ENCODE measurements at regions not wholly inside any gene's neighbourhood (a gene's known extent, or its start where the extent isn't known, plus 50 kb on each side); places are given as distances from the start of the nearest gene placed in this dataset.

GRCh38 chr2:3094999-3095958, 282.3 kb downstream of the EIPR1 start:
- Mint-ChIP-seq H3K27me3 (ENCODE audit: insufficient read depth) (peaks cover 3% of the 10 kb centered on the region), H3K36me3 (ENCODE audit: low read depth) (no peaks in the 10 kb centered on the region), H3K27ac (peak overlapping the region; percentile 48), H3K4me3 (no peak overlapping the region), H3K9me3 (no peaks in the 10 kb centered on the region), H3K4me1 (peaks cover 3% of the 10 kb centered on the region)
- no peaks in the 10 kb centered on the region for H3K9me3 ChIP-seq (ENCODE audit: control insufficient read depth, low read length)
- no peak overlapping the region for H3K4me3 ChIP-seq (ENCODE audit: low read length)
- H3K9ac ChIP-seq (ENCODE audit: extremely low read depth, low read length, poor library complexity, severe bottlenecking): no peak overlapping the region
- TF ChIP-seq CTCF (conservative IDR thresholded peaks at IDR 0.05): no peak
- H3K27ac ChIP-seq (ENCODE audit: low read depth, low read length): no peak overlapping the region
- H3K27me3 ChIP-seq (ENCODE audit: control insufficient read depth, insufficient read depth, low read length, poor library complexity, severe bottlenecking): no peaks in the 10 kb centered on the region
- no peaks in the 10 kb centered on the region for H3K36me3 ChIP-seq (ENCODE audit: control insufficient read depth, insufficient read depth, low read length)
- peak; percentile 58 for DNase-seq
- WGBS, 2 experiments (ENCODE audit: insufficient coverage in 1 of 2, insufficient read length in 1 of 2): 85 to 90% methylated on average over 3 to 14 of the region's 14 CpGs
- H3K4me1 ChIP-seq (ENCODE audit: control insufficient read depth, insufficient read depth, low read length): no peaks in the 10 kb centered on the region

GRCh38 chr2:3094318-3094717, 283.3 kb downstream of the EIPR1 start:
- peaks cover 3% of the 10 kb centered on the region for H3K4me1 Mint-ChIP-seq
- no peaks in the 10 kb centered on the region for H3K36me3 Mint-ChIP-seq (ENCODE audit: low read depth)
- no peak overlapping the region for H3K4me3 Mint-ChIP-seq
- Histone ChIP-seq H3K27ac (ENCODE audit: low read depth, low read length) (no peak overlapping the region), H3K4me1 (ENCODE audit: control insufficient read depth, insufficient read depth, low read length) (no peaks in the 10 kb centered on the region), H3K9ac (ENCODE audit: extremely low read depth, low read length, poor library complexity, severe bottlenecking) (no peak overlapping the region), H3K27me3 (ENCODE audit: control insufficient read depth, insufficient read depth, low read length, poor library complexity, severe bottlenecking) (no peaks in the 10 kb centered on the region), H3K36me3 (ENCODE audit: control insufficient read depth, insufficient read depth, low read length) (no peaks in the 10 kb centered on the region), H3K9me3 (ENCODE audit: control insufficient read depth, low read length) (no peaks in the 10 kb centered on the region), H3K4me3 (ENCODE audit: low read length) (no peak overlapping the region)
- H3K27ac Mint-ChIP-seq: no peak overlapping the region
- H3K9me3 Mint-ChIP-seq: no peaks in the 10 kb centered on the region
- no peaks in the 10 kb centered on the region for H3K27me3 Mint-ChIP-seq (ENCODE audit: insufficient read depth)
- no peak for TF ChIP-seq CTCF (conservative IDR thresholded peaks at IDR 0.05)
- WGBS, 2 experiments (ENCODE audit: insufficient coverage in 1 of 2, insufficient read length in 1 of 2): 92 to 100% methylated on average over 1 of the region's 1 CpG
- DNase-seq: no peak

GRCh38 chr2:3091696-3092095, 285.9 kb downstream of the EIPR1 start:
- H3K9ac ChIP-seq (ENCODE audit: extremely low read depth, low read length, poor library complexity, severe bottlenecking): no peak overlapping the region
- WGBS, 2 experiments (ENCODE audit: insufficient coverage in 1 of 2, insufficient read length in 1 of 2): 81 to 89% methylated on average over 1 to 2 of the region's 2 CpGs
- H3K27me3 ChIP-seq (ENCODE audit: control insufficient read depth, insufficient read depth, low read length, poor library complexity, severe bottlenecking): no peaks in the 10 kb centered on the region
- H3K27ac ChIP-seq (ENCODE audit: low read depth, low read length): no peak overlapping the region
- no peaks in the 10 kb centered on the region for H3K27me3 Mint-ChIP-seq (ENCODE audit: insufficient read depth)
- no peaks in the 10 kb centered on the region for H3K36me3 Mint-ChIP-seq (ENCODE audit: low read depth)
- peaks cover 4% of the 10 kb centered on the region for H3K9me3 Mint-ChIP-seq
- TF ChIP-seq CTCF (conservative IDR thresholded peaks at IDR 0.05): no peak
- no peak overlapping the region for H3K4me3 ChIP-seq (ENCODE audit: low read length)
- DNase-seq: no peak
- H3K27ac Mint-ChIP-seq: no peak overlapping the region
- no peaks in the 10 kb centered on the region for H3K9me3 ChIP-seq (ENCODE audit: control insufficient read depth, low read length)
- peaks cover 3% of the 10 kb centered on the region for H3K4me1 Mint-ChIP-seq
- H3K4me1 ChIP-seq (ENCODE audit: control insufficient read depth, insufficient read depth, low read length): no peaks in the 10 kb centered on the region
- H3K36me3 ChIP-seq (ENCODE audit: control insufficient read depth, insufficient read depth, low read length): no peaks in the 10 kb centered on the region
- H3K4me3 Mint-ChIP-seq: no peak overlapping the region
